ENCODE measurements at regions not wholly inside any gene's neighbourhood (a gene's known extent, or its start where the extent isn't known, plus 50 kb on each side); places are given as distances from the start of the nearest gene placed in this dataset.

DNA sequence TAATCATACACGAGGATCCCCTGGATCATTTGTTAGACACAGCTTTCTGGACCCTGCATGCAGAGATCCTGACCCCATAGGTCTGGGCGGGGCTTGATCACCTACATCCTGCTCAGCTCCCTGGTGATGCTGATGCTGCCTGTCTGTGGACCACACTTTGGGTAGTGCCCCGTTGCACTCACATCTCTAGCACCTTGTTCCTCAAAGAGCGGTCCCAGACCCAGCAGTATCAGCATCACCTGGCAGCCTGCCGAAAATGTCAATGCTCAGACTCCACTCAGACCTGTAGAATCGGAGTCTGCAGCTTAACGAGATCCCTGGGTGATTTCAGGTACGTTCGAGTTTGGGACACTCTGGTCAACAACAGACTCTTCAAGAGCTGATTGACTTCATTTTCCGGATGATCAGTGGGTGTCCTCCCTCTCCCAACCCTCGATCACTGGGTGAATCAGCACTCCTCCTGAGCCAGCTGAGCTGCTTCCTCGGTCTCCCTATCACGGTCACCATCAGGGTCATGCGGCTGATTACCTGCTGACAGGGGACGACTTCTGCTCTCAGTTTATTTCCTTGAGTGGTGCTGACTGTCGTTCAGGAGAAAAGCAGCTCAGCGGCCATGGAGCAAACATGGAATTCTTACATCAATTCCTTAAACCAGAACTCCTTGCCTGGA is 150.6 kb upstream of the RAB12 start:
- no peak for TF ChIP-seq CTCF (IDR thresholded peaks at IDR 0.05; ENCODE audit: low read depth, low read length)
- H3K4me3 ChIP-seq (ENCODE audit: low read depth, low read length) = no peak overlapping the region

DNA sequence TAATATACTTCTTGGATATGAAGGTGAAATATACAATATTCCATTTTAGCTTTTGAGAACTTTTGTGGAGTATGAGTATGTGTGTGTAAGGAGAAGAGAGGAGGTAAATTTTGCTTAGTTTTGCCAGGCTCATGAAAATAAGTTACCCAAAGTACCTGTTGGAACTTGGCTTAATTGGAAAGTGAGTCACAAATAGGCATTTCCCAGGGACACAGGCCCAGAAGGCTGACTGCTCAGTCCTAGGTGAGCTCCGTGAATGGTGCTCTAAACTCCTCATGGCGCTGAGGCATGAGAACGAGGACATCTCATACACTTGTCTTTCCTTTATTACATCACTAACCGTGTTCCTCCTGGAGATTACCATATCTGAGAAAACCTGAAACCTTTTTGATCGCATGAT is 148.5 kb upstream of the RAB12 start:
- H3K4me3 ChIP-seq (ENCODE audit: low read depth, low read length) = no peak overlapping the region
- no peak for TF ChIP-seq CTCF (IDR thresholded peaks at IDR 0.05; ENCODE audit: low read depth, low read length)

GRCh38 chr18:8461544-8461943 is 147.7 kb upstream of the RAB12 start:
- TF ChIP-seq CTCF (IDR thresholded peaks at IDR 0.05; ENCODE audit: low read depth, low read length) = no peak
- no peak overlapping the region for H3K4me3 ChIP-seq (ENCODE audit: low read depth, low read length)

DNA sequence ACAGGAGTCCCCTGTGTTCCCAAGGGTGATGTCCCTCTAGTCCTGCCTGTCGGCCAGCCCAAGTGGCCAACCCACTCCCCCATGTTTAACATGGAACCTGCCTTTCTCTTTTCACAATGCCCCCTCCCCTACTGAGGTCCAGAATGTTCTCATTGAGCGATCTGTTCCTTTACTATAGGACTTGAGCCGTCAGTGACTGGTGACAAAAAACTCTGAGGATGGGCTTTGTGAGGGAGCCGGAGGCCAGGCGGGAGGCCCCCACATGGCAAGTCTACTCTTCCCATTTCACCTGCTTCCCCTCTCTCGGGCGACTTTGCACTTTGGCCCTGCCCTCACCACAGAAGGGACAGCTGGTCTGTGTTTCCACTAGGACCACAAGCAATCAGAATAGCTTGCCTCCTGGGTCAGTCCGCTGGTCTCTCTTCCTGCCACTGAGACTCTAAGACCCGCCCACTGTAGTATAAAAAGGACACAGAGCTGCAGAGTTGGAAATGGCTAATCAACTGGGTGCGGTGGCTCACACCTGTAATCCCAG is 146.5 kb upstream of the RAB12 start:
- H3K4me3 ChIP-seq (ENCODE audit: low read depth, low read length) = no peak overlapping the region
- TF ChIP-seq CTCF (IDR thresholded peaks at IDR 0.05; ENCODE audit: low read depth, low read length) = no peak

DNA sequence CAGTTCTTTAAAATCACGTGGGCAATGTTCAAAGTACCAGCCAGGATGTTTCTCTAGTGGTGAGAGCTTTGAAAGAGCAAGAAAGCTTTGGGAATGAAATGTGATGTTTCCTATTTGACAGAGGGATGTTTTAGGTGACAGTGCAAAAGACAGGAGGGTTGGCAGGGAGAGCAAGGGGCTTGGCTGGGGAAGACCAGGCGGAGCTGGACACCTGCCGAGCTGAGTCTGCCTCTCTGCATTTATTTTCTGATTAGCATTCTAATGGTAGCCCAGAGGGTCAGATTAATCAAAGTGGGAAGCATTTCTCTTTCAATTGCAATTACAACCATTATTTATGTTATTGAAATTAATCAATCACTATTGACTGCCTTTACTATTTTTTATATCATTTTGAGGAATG is 145.4 kb upstream of the RAB12 start:
- TF ChIP-seq CTCF (IDR thresholded peaks at IDR 0.05; ENCODE audit: low read depth, low read length) = no peak
- no peak overlapping the region for H3K4me3 ChIP-seq (ENCODE audit: low read depth, low read length)

DNA sequence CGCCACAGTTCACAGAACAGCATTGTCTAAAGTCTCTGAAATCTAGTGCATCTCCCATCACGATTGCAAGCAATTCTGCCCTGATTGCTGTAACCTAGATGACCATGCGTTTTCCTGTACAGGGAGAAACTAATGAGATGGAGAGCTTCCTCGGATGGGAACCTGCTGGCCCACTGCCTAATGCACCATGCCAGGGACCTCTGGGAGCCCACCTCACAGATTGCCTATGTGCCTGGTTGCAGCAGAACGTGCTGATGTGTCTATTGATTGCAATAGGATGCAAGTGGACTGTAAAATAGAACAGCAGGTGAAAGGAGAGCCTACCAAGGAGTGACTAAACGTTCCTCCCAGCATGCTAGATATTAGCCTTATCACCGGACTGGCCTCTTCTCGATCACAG is 141.0 kb upstream of the RAB12 start:
- TF ChIP-seq CTCF (IDR thresholded peaks at IDR 0.05; ENCODE audit: low read depth, low read length) = no peak
- no peak overlapping the region for H3K4me3 ChIP-seq (ENCODE audit: low read depth, low read length)

- TF ChIP-seq CTCF (IDR thresholded peaks at IDR 0.05; ENCODE audit: low read depth, low read length) = no peak
- no peak overlapping the region for H3K4me3 ChIP-seq (ENCODE audit: low read depth, low read length)
Observed at GRCh38 chr18:8468921-8469335, 140.3 kb upstream of the RAB12 start.

All from WI38 (cell line).